SK-N-SH treated with all-trans-retinoic acid at 6 μM for 48 hours (cell line): ENCODE measurements at regions not wholly inside any gene's neighbourhood (a gene's known extent, or its start where the extent isn't known, plus 50 kb on each side); places are given as distances from the start of the nearest gene placed in this dataset.

Experiments used
- BACH2 ChIP-seq: fragments of 250-450 bp; sonication (Bioruptor Pico); IDR thresholded peaks from 2 replicates; pipeline ENCODE4 v1.9.0; 2021; ENCODE audit warnings: mild to moderate bottlenecking, borderline replicate concordance
- CREB5 ChIP-seq: fragments of 250-450 bp; sonication (Bioruptor Pico); IDR thresholded peaks from 2 replicates; pipeline ENCODE4 v1.5.1; 2020; ENCODE audit warnings: low read depth, mild to moderate bottlenecking, moderate library complexity
- ESRRG ChIP-seq: fragments of 250-450 bp; sonication (Bioruptor Pico); IDR thresholded peaks from 2 replicates; pipeline ENCODE4 v1.6.1; 2021; ENCODE audit warnings: mild to moderate bottlenecking
- SNAI2 ChIP-seq: fragments of 250-450 bp; sonication (Bioruptor Pico); IDR thresholded peaks from 2 replicates; pipeline ENCODE4 v1.5.0; 2020; ENCODE audit warnings: mild to moderate bottlenecking, moderate library complexity
- ZNF565 ChIP-seq: fragments of 450-650 bp; formaldehyde crosslinking; conservative IDR thresholded peaks from 2 replicates; pipeline ENCODE4 v1.5.0; 2020; ENCODE audit warnings: low read depth, mild to moderate bottlenecking, moderate library complexity
- ZNF70 ChIP-seq: fragments of 450-650 bp; formaldehyde crosslinking; IDR thresholded peaks from 2 replicates; pipeline ENCODE4 v1.5.0; 2020; ENCODE audit warnings: mild to moderate bottlenecking, moderate library complexity
- TF ChIP-seq, protein P1 (sequence below): fragments of 250-450 bp; sonication (Bioruptor Pico); IDR thresholded peaks from 2 replicates; pipeline ENCODE4 v1.5.0; 2020; ENCODE audit warnings: mild to moderate bottlenecking, moderate library complexity

DNA sequence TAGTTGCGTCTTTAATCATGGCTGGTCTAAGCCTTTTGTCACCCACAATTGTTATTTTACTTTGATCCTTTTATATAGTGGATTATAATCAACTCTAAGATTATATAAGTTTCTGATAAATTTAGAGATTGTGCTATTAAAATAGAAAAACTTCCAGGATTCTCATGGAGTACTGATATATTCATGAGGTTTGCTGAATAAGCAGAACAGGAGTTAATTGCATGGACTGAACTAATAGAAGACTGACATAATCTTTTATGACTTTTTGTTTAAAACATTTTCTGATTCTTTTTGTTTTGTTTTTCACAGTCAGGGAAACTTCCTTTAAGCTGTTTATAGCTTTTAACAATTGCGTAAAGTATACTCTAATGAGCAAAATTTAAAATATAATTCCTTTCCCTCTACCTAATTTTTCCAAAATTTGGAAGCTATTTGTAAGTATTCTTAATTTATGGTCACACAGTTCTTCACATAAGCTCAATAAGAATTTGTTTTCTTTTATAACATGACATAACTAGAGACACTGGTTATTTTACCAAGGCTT lies 129.9 kb upstream of the TMEM260 start:
- TF ChIP-seq ZNF70 (CRISPR knock-in tag) (no peak), BACH2 (CRISPR knock-in tag) (no peak), CREB5 (CRISPR knock-in tag) (no peak), ZNF565 (CRISPR knock-in tag) (no peak), ESRRG (CRISPR knock-in tag) (no peak), SNAI2 (CRISPR knock-in tag) (no peak)
- TF ChIP-seq, protein P1, sequence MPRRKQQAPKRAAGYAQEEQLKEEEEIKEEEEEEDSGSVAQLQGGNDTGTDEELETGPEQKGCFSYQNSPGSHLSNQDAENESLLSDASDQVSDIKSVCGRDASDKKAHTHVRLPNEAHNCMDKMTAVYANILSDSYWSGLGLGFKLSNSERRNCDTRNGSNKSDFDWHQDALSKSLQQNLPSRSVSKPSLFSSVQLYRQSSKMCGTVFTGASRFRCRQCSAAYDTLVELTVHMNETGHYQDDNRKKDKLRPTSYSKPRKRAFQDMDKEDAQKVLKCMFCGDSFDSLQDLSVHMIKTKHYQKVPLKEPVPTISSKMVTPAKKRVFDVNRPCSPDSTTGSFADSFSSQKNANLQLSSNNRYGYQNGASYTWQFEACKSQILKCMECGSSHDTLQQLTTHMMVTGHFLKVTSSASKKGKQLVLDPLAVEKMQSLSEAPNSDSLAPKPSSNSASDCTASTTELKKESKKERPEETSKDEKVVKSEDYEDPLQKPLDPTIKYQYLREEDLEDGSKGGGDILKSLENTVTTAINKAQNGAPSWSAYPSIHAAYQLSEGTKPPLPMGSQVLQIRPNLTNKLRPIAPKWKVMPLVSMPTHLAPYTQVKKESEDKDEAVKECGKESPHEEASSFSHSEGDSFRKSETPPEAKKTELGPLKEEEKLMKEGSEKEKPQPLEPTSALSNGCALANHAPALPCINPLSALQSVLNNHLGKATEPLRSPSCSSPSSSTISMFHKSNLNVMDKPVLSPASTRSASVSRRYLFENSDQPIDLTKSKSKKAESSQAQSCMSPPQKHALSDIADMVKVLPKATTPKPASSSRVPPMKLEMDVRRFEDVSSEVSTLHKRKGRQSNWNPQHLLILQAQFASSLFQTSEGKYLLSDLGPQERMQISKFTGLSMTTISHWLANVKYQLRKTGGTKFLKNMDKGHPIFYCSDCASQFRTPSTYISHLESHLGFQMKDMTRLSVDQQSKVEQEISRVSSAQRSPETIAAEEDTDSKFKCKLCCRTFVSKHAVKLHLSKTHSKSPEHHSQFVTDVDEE (CRISPR knock-in tag), result no peak
